ENCODE measurements at regions not wholly inside any gene's neighbourhood (a gene's known extent, or its start where the extent isn't known, plus 50 kb on each side); places are given as distances from the start of the nearest gene placed in this dataset.

DNA sequence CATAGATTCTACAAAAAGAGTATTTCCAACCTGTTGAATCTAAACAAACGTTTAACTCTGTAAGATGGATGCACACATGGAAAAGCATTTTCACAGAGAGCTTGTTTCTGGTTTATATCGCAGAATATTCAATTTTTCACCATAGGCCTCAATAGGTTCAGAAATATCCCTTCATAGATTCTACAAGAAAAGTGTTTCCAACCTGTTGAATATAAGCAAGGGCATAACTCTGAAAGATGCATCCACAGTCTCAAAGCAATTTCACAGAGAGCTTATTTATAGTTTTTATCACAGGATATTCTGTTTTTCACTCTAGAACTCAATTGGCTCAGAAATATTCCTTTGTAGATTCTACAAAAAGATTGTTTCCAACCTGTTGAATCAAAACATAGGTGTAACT lies 1483.6 kb downstream of the UQCRFS1 start:
- Histone ChIP-seq H4K20me1 (ENCODE audit: insufficient read depth, low read length, poor library complexity, severe bottlenecking) (no peaks in the 10 kb centered on the region), H3K36me3 (ENCODE audit: insufficient read depth, low read length) (0 out of 2 replicates have a peak, but pooled peaks cover 5% of the 10 kb centered on the region), H3K4me2 (ENCODE audit: low read depth, low read length, poor library complexity, severe bottlenecking) (no peak overlapping the region), H3K4me1 (ENCODE audit: insufficient read depth, low read length, poor library complexity, severe bottlenecking) (no peaks in the 10 kb centered on the region), H3K27me3 (ENCODE audit: insufficient read depth, low read length, poor library complexity, severe bottlenecking) (no peaks in the 10 kb centered on the region), H3K9ac (ENCODE audit: low read depth, low read length, poor library complexity, severe bottlenecking) (no peak overlapping the region), H3K4me3 (ENCODE audit: low read length, poor library complexity, severe bottlenecking) (no peak overlapping the region), H3K79me2 (ENCODE audit: insufficient read depth, low read length) (no peaks in the 10 kb centered on the region), H2AFZ (ENCODE audit: low read length) (no peak overlapping the region), H3F3A (ENCODE audit: low read depth) (no peaks in the 10 kb centered on the region), H3K9me2 (replicated peaks; ENCODE audit: low read depth, low read length) (no peaks in the 10 kb centered on the region), H3K9me3 (ENCODE audit: insufficient read depth, low read depth, low read length) (peaks cover 22% of the 10 kb centered on the region; the same call in 1 of the 2 replicates)
- TF ChIP-seq, protein P1, sequence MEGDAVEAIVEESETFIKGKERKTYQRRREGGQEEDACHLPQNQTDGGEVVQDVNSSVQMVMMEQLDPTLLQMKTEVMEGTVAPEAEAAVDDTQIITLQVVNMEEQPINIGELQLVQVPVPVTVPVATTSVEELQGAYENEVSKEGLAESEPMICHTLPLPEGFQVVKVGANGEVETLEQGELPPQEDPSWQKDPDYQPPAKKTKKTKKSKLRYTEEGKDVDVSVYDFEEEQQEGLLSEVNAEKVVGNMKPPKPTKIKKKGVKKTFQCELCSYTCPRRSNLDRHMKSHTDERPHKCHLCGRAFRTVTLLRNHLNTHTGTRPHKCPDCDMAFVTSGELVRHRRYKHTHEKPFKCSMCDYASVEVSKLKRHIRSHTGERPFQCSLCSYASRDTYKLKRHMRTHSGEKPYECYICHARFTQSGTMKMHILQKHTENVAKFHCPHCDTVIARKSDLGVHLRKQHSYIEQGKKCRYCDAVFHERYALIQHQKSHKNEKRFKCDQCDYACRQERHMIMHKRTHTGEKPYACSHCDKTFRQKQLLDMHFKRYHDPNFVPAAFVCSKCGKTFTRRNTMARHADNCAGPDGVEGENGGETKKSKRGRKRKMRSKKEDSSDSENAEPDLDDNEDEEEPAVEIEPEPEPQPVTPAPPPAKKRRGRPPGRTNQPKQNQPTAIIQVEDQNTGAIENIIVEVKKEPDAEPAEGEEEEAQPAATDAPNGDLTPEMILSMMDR (conservative IDR thresholded peaks at IDR 0.05; ENCODE audit: low read length), result no peak

GRCh38 chr19:27722625-27723024 lies 1490.3 kb downstream of the UQCRFS1 start:
- Histone ChIP-seq H3K27me3 (ENCODE audit: insufficient read depth, low read length, poor library complexity, severe bottlenecking) (no peaks in the 10 kb centered on the region), H3K4me1 (ENCODE audit: insufficient read depth, low read length, poor library complexity, severe bottlenecking) (no peaks in the 10 kb centered on the region), H3K36me3 (ENCODE audit: insufficient read depth, low read length) (no peaks in the 10 kb centered on the region), H4K20me1 (ENCODE audit: insufficient read depth, low read length, poor library complexity, severe bottlenecking) (no peaks in the 10 kb centered on the region), H3K9ac (ENCODE audit: low read depth, low read length, poor library complexity, severe bottlenecking) (no peak overlapping the region), H3F3A (ENCODE audit: low read depth) (no peaks in the 10 kb centered on the region), H2AFZ (ENCODE audit: low read length) (no peak overlapping the region), H3K9me2 (replicated peaks; ENCODE audit: low read depth, low read length) (no peaks in the 10 kb centered on the region), H3K4me2 (ENCODE audit: low read depth, low read length, poor library complexity, severe bottlenecking) (no peak overlapping the region), H3K9me3 (ENCODE audit: insufficient read depth, low read depth, low read length) (peaks cover under 1% of the 10 kb centered on the region; the same call in 1 of the 2 replicates), H3K4me3 (ENCODE audit: low read length, poor library complexity, severe bottlenecking) (no peak overlapping the region), H3K79me2 (ENCODE audit: insufficient read depth, low read length) (no peaks in the 10 kb centered on the region)
- no peak for TF ChIP-seq EZH2phosphoT487 (IDR thresholded peaks at IDR 0.05; ENCODE audit: borderline replicate concordance)
- TF ChIP-seq, protein P1 (conservative IDR thresholded peaks at IDR 0.05; ENCODE audit: low read length), result no peak

DNA sequence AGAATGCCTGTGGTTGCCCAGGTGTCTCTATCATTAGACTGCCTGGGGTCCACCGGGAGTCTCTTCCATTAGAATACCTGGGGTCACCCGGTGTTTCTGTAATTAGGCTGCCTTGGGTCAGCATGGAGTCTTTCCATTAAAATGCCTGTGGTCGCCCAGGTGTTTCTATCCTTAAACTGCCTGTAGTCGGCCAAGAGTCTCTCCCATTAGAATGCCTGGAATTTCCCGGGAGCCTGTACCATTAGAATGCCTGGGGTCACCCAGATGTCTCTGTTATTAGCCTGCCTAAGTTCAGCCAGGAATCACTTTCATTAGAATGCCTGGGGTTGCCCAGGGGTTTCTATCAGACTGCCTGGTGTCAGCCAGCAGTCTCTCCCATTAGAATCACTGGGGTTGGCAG lies 1492.8 kb downstream of the UQCRFS1 start:
- H3K9ac ChIP-seq (ENCODE audit: low read depth, low read length, poor library complexity, severe bottlenecking), result no peak overlapping the region
- no peak overlapping the region for H2AFZ ChIP-seq (ENCODE audit: low read length)
- no peaks in the 10 kb centered on the region for H3K9me2 ChIP-seq (replicated peaks; ENCODE audit: low read depth, low read length)
- H3K36me3 ChIP-seq (ENCODE audit: insufficient read depth, low read length), result no peaks in the 10 kb centered on the region
- peaks cover 9% of the 10 kb centered on the region; the same call in 1 of the 2 replicates for H3K9me3 ChIP-seq (ENCODE audit: insufficient read depth, low read depth, low read length)
- H3K4me1 ChIP-seq (ENCODE audit: insufficient read depth, low read length, poor library complexity, severe bottlenecking), result no peaks in the 10 kb centered on the region
- H3K27me3 ChIP-seq (ENCODE audit: insufficient read depth, low read length, poor library complexity, severe bottlenecking), result no peaks in the 10 kb centered on the region
- no peaks in the 10 kb centered on the region for H4K20me1 ChIP-seq (ENCODE audit: insufficient read depth, low read length, poor library complexity, severe bottlenecking)
- H3F3A ChIP-seq (ENCODE audit: low read depth), result no peaks in the 10 kb centered on the region
- no peak overlapping the region for H3K4me3 ChIP-seq (ENCODE audit: low read length, poor library complexity, severe bottlenecking)
- TF ChIP-seq EZH2phosphoT487 (IDR thresholded peaks at IDR 0.05; ENCODE audit: borderline replicate concordance), result no peak
- TF ChIP-seq, protein P1 (conservative IDR thresholded peaks at IDR 0.05; ENCODE audit: low read length), result no peak
- no peaks in the 10 kb centered on the region for H3K79me2 ChIP-seq (ENCODE audit: insufficient read depth, low read length)
- H3K4me2 ChIP-seq (ENCODE audit: low read depth, low read length, poor library complexity, severe bottlenecking), result no peak overlapping the region

Measured in Loucy (cell line).